ENCODE measurements at regions not wholly inside any gene's neighbourhood (a gene's known extent, or its start where the extent isn't known, plus 50 kb on each side); places are given as distances from the start of the nearest gene placed in this dataset.
A peak's percentile ranks its signal among the peaks of the same experiment; 100 is the strongest.
"Not testable (repeated sequence)": the region's sequence is repeated elsewhere in the genome, so short reads cannot be mapped to it uniquely, and the experiment has no call there.

GRCh38 chr22:21150863-21151262, 105.1 kb downstream of the LRRC74B start:
- peak; percentile 14 for DNase-seq
- H3K36me3 Mint-ChIP-seq (ENCODE audit: low read depth), result not testable (repeated sequence)

GRCh38 chr22:21187841-21188240, 142.1 kb downstream of the LRRC74B start:
- CTCF ChIA-PET; H3K4me3 Mint-ChIP-seq; intact Hi-C loops (cut with micrococcal nuclease); ATAC-seq; H3K9me3 Mint-ChIP-seq; H3K27ac Mint-ChIP-seq; H3K27me3 Mint-ChIP-seq; H3K36me3 Mint-ChIP-seq (ENCODE audit: low read depth); POLR2A ChIA-PET; H3K4me1 Mint-ChIP-seq (ENCODE audit: low read depth); DNase-seq: not testable (repeated sequence)

More at GRCh38 chr22:21150863-21151262, 105.1 kb downstream of the LRRC74B start:
- POLR2A ChIA-PET; H3K9me3 Mint-ChIP-seq; H3K4me3 Mint-ChIP-seq; H3K27ac Mint-ChIP-seq; ATAC-seq; CTCF ChIA-PET; H3K27me3 Mint-ChIP-seq; intact Hi-C loops (cut with micrococcal nuclease); H3K4me1 Mint-ChIP-seq (ENCODE audit: low read depth): not testable (repeated sequence)

DNA sequence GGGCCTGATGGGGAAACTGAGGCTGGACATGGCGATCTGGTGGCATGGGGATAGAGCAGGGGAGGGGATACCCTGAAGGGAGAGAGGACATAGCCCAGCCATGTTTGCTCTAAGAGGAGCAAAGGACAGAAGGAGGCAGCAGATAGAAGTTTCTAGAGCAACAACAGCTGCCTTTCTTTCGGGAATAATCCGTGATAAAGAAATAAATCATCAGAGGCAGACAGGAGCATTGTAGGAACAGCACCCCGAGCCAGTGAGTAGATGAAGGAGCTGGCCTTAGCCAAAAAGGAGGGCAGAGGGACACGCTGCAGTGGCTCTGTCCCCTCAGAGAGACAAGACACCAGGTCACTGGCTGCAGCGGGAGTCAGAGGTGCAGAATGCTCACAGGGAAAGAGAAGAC, 166.3 kb downstream of the LRRC74B start:
- POLR2A ChIA-PET; H3K4me3 Mint-ChIP-seq; H3K36me3 Mint-ChIP-seq (ENCODE audit: low read depth); H3K27ac Mint-ChIP-seq; H3K4me1 Mint-ChIP-seq (ENCODE audit: low read depth); DNase-seq; H3K27me3 Mint-ChIP-seq; CTCF ChIA-PET; ATAC-seq; H3K9me3 Mint-ChIP-seq; intact Hi-C loops (cut with micrococcal nuclease): not testable (repeated sequence)

GRCh38 chr22:21215973-21216731, 167.4 kb upstream of the RIMBP3B start:
- ATAC-seq; H3K36me3 Mint-ChIP-seq (ENCODE audit: low read depth); H3K4me1 Mint-ChIP-seq (ENCODE audit: low read depth); H3K27ac Mint-ChIP-seq; POLR2A ChIA-PET; CTCF ChIA-PET; intact Hi-C loops (cut with micrococcal nuclease); H3K27me3 Mint-ChIP-seq; DNase-seq; H3K4me3 Mint-ChIP-seq; H3K9me3 Mint-ChIP-seq: not testable (repeated sequence)

DNA sequence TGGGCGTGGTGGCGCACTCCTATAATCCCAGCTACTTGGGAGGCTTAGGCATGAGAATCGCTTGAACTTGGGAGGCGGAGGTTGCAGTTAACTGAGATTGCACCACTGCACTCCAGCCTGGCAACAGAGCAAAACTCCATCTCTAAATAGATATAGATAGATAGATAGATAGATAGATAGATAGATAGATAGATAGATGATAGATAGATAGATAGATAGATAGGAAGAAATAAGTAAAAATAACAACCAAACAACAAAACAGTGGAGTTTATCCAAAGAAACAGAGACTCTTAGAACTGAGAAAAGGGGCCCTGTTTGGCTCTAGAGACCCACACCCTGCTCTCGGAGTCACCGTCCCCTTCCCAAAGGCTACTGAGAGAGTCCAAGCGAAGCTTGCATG, 158.7 kb upstream of the RIMBP3B start:
- H3K36me3 Mint-ChIP-seq (ENCODE audit: low read depth); CTCF ChIA-PET; ATAC-seq; intact Hi-C loops (cut with micrococcal nuclease); H3K27me3 Mint-ChIP-seq; H3K4me3 Mint-ChIP-seq; H3K4me1 Mint-ChIP-seq (ENCODE audit: low read depth); H3K9me3 Mint-ChIP-seq; H3K27ac Mint-ChIP-seq; DNase-seq; POLR2A ChIA-PET: not testable (repeated sequence)

- DNase-seq; POLR2A ChIA-PET; H3K4me1 Mint-ChIP-seq (ENCODE audit: low read depth); H3K9me3 Mint-ChIP-seq; CTCF ChIA-PET; H3K27me3 Mint-ChIP-seq; H3K4me3 Mint-ChIP-seq; H3K27ac Mint-ChIP-seq; ATAC-seq; intact Hi-C loops (cut with micrococcal nuclease); H3K36me3 Mint-ChIP-seq (ENCODE audit: low read depth): not testable (repeated sequence)
These were observed 156.5 kb upstream of the RIMBP3B start for GRCh38 chr22:21226901-21227693.

GRCh38 chr22:21251435-21251834, 132.1 kb upstream of the RIMBP3B start:
- POLR2A ChIA-PET; ATAC-seq; H3K27ac Mint-ChIP-seq; CTCF ChIA-PET; H3K27me3 Mint-ChIP-seq; H3K36me3 Mint-ChIP-seq (ENCODE audit: low read depth); intact Hi-C loops (cut with micrococcal nuclease); H3K4me3 Mint-ChIP-seq; H3K4me1 Mint-ChIP-seq (ENCODE audit: low read depth); DNase-seq; H3K9me3 Mint-ChIP-seq: not testable (repeated sequence)

- H3K4me3 Mint-ChIP-seq; intact Hi-C loops (cut with micrococcal nuclease); DNase-seq; ATAC-seq; H3K4me1 Mint-ChIP-seq (ENCODE audit: low read depth); H3K9me3 Mint-ChIP-seq; H3K36me3 Mint-ChIP-seq (ENCODE audit: low read depth); POLR2A ChIA-PET; H3K27ac Mint-ChIP-seq; H3K27me3 Mint-ChIP-seq; CTCF ChIA-PET: not testable (repeated sequence)
These were observed 100.9 kb upstream of the RIMBP3B start for GRCh38 chr22:21282646-21283045.

DNA sequence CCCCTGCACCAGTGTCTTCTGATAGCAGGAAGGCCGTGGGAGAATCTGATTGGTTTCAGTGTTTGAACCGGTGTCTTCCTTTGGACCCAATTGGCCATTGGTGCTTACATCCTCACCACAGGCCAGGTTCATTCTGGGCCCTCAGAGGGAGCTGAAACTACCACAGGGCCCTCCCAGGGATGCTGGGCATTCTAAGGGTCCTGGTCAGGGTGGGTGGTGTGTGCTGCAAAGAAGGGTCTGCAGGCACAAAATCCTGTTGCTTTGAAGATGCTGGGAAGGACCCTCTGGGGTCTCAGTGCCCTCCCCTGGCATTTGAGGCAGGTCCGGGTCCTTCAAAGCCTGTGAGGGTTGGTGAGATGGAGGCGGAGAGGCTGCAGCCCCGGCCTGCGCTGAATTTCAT, 89.8 kb upstream of the RIMBP3B start:
- intact Hi-C loops (cut with micrococcal nuclease); POLR2A ChIA-PET; H3K4me1 Mint-ChIP-seq (ENCODE audit: low read depth); H3K36me3 Mint-ChIP-seq (ENCODE audit: low read depth); DNase-seq; ATAC-seq; H3K9me3 Mint-ChIP-seq; H3K27me3 Mint-ChIP-seq; CTCF ChIA-PET; H3K27ac Mint-ChIP-seq; H3K4me3 Mint-ChIP-seq: not testable (repeated sequence)

DNA sequence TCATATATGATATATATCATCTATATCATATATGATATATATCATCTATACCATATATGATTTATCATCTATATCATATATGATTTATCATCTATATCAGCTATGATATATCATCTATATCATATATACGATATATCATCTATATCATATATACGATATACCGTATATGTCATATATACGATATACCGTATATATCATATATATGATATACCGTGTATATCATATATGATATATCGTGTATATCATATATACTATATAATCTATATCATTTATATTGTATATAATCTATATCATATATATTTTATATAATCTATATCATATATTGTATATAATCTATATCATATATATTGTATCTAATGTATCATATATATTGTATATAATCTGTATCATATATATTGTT, 55.9 kb upstream of the RIMBP3B start:
- CTCF ChIA-PET; H3K27ac Mint-ChIP-seq; H3K9me3 Mint-ChIP-seq; H3K36me3 Mint-ChIP-seq (ENCODE audit: low read depth); DNase-seq; intact Hi-C loops (cut with micrococcal nuclease); ATAC-seq; H3K27me3 Mint-ChIP-seq; H3K4me1 Mint-ChIP-seq (ENCODE audit: low read depth); POLR2A ChIA-PET; H3K4me3 Mint-ChIP-seq: not testable (repeated sequence)
